Muscle layer of duodenum (tissue), 2 donors: ENCODE measurements at regions not wholly inside any gene's neighbourhood (a gene's known extent, or its start where the extent isn't known, plus 50 kb on each side); places are given as distances from the start of the nearest gene placed in this dataset.

Source experiments
- H3K27ac ChIP-seq: one replicate; pipeline ENCODE4 v1.7.0; 2013; ENCODE audit warnings: mild to moderate bottlenecking, low read length
- H3K27me3 ChIP-seq: one replicate; pipeline ENCODE4 v1.7.0; 2013; ENCODE audit warnings: low read depth, mild to moderate bottlenecking, control low read depth, low read length
- H3K36me3 ChIP-seq, 2 donors: one replicate each; pipeline ENCODE4 v1.7.0; 2013; ENCODE audit warnings: low read length in 2 of 2, control low read depth in 1 of 2, mild to moderate bottlenecking in 1 of 2; ENCODE audit not compliant: insufficient read depth in 2 of 2, control insufficient read depth in 1 of 2
- H3K4me1 ChIP-seq, 2 donors: one replicate each; pipeline ENCODE4 v1.7.0; 2013; ENCODE audit warnings: low read length in 2 of 2, mild to moderate bottlenecking in 2 of 2, control low read depth in 1 of 2, moderate library complexity in 1 of 2; ENCODE audit not compliant: insufficient read depth in 2 of 2, control insufficient read depth in 1 of 2
- H3K4me3 ChIP-seq, 2 donors: one replicate each; pipeline ENCODE4 v1.7.0; 2013; ENCODE audit warnings: low read length in 2 of 2, low read depth in 1 of 2, mild to moderate bottlenecking in 1 of 2
- H3K9me3 ChIP-seq, 2 donors: one replicate each; pipeline ENCODE4 v1.7.0; 2013; ENCODE audit warnings: low read length in 2 of 2, control low read depth in 1 of 2, mild to moderate bottlenecking in 1 of 2; ENCODE audit not compliant: control insufficient read depth in 1 of 2
- donor health status: healthy.

GRCh38 chr17:73969956-73970355, 233.5 kb upstream of the RPL38 start:
- Histone ChIP-seq H3K36me3 (no peaks in the 10 kb centered on the region), H3K27me3 (no peaks in the 10 kb centered on the region), H3K27ac (no peak overlapping the region), H3K4me1 (no peaks in the 10 kb centered on the region), H3K9me3 (peaks cover 0 to 3% of the 10 kb centered on the region in 2 donors), H3K4me3 (no peak overlapping the region)

GRCh38 chr17:73971127-73971526, 232.4 kb upstream of the RPL38 start:
- no peaks in the 10 kb centered on the region for H3K9me3 ChIP-seq
- H3K36me3 ChIP-seq: no peaks in the 10 kb centered on the region
- H3K27ac ChIP-seq: no peak overlapping the region
- H3K4me1 ChIP-seq: no peaks in the 10 kb centered on the region
- H3K4me3 ChIP-seq: no peak overlapping the region
- no peaks in the 10 kb centered on the region for H3K27me3 ChIP-seq

GRCh38 chr17:73972056-73972455, 231.4 kb upstream of the RPL38 start:
- H3K4me1 ChIP-seq: no peaks in the 10 kb centered on the region
- H3K9me3 ChIP-seq: no peaks in the 10 kb centered on the region
- H3K27me3 ChIP-seq: no peaks in the 10 kb centered on the region
- H3K27ac ChIP-seq: no peak overlapping the region
- H3K4me3 ChIP-seq: no peak overlapping the region
- no peaks in the 10 kb centered on the region for H3K36me3 ChIP-seq

- Histone ChIP-seq H3K4me1 (no peaks in the 10 kb centered on the region), H3K4me3 (no peak overlapping the region), H3K9me3 (no peaks in the 10 kb centered on the region), H3K27me3 (no peaks in the 10 kb centered on the region), H3K27ac (no peak overlapping the region), H3K36me3 (no peaks in the 10 kb centered on the region)
Observed at GRCh38 chr17:73972901-73973300, 230.6 kb upstream of the RPL38 start.

GRCh38 chr17:73973586-73974409, 229.7 kb upstream of the RPL38 start:
- Histone ChIP-seq H3K4me3 (no peak overlapping the region), H3K36me3 (no peaks in the 10 kb centered on the region), H3K4me1 (no peaks in the 10 kb centered on the region), H3K27me3 (no peaks in the 10 kb centered on the region), H3K27ac (no peak overlapping the region), H3K9me3 (no peaks in the 10 kb centered on the region)

DNA sequence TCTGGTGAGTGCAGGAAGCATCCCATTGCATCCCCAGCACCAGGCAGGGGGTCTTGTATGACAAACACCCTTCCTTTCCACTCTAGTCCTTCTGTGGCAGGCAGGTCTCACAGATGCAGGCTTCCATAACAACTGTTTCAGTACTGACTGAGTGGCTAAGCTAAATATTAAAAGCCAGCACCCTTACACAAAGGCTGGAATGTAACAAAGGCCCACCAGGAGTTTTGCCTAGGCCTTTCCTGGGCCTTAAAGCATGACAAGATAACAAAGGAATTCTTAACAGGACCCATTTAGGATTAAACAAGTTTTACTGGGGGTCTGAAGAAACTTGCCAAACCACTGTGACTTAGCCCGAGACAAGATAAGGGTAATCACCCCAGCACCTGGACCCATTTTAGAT, 228.9 kb upstream of the RPL38 start:
- Histone ChIP-seq H3K9me3 (no peaks in the 10 kb centered on the region), H3K4me1 (no peaks in the 10 kb centered on the region), H3K27me3 (no peaks in the 10 kb centered on the region), H3K4me3 (no peak overlapping the region), H3K27ac (no peak overlapping the region), H3K36me3 (no peaks in the 10 kb centered on the region)

GRCh38 chr17:73976147-73976546, 227.3 kb upstream of the RPL38 start:
- Histone ChIP-seq H3K4me3 (no peak overlapping the region), H3K27me3 (no peaks in the 10 kb centered on the region), H3K4me1 (no peaks in the 10 kb centered on the region), H3K27ac (no peak overlapping the region), H3K36me3 (no peaks in the 10 kb centered on the region), H3K9me3 (no peaks in the 10 kb centered on the region)

DNA sequence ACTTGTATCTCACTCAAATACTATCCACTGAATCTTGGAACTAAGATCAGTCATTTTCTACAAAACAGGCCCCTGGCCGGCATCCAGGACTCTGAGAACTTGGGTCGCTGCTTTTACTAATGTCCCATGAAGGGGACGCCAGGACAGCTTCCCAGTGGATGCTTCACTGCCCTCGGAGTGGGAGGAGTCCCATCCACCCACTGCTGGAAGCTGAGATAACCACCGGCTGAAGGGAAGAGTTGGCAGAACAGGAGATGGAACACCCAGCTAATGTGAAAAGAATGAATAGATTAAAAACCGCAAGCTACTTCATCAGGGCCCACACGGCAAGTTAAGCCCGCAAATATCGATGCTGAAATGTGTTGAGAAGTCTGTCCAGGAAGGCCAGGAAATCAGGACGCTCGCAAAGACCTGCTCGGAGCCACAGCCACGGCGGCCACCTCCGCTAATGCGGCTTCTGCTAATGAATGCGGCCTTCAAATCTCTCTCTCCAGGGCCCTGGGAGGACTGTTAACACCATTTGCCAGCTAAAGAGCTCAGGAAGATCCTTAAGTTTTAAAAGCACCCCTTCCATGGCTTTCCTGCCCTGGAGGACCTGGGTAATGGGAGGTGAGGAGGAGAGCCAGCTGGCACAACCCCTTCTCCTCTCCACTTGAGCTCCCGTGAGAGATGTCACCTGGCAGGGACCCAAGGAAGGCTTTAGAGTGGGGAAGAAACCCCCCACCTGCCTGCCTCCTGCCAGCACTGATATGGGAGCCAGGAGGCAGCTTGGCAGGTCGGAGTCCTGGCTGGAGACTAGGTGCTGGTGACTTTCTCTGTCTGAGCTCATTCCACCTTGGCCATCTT, 226.6 kb upstream of the RPL38 start:
- H3K27me3 ChIP-seq: no peaks in the 10 kb centered on the region
- H3K36me3 ChIP-seq: no peaks in the 10 kb centered on the region
- no peaks in the 10 kb centered on the region for H3K9me3 ChIP-seq
- no peak overlapping the region for H3K4me3 ChIP-seq
- H3K4me1 ChIP-seq: no peaks in the 10 kb centered on the region
- H3K27ac ChIP-seq: no peak overlapping the region

GRCh38 chr17:73980517-73980916, 223.0 kb upstream of the RPL38 start:
- H3K9me3 ChIP-seq: no peaks in the 10 kb centered on the region
- H3K27me3 ChIP-seq: no peaks in the 10 kb centered on the region
- no peak overlapping the region for H3K4me3 ChIP-seq
- no peak overlapping the region for H3K27ac ChIP-seq
- no peaks in the 10 kb centered on the region for H3K36me3 ChIP-seq
- no peaks in the 10 kb centered on the region for H3K4me1 ChIP-seq

DNA sequence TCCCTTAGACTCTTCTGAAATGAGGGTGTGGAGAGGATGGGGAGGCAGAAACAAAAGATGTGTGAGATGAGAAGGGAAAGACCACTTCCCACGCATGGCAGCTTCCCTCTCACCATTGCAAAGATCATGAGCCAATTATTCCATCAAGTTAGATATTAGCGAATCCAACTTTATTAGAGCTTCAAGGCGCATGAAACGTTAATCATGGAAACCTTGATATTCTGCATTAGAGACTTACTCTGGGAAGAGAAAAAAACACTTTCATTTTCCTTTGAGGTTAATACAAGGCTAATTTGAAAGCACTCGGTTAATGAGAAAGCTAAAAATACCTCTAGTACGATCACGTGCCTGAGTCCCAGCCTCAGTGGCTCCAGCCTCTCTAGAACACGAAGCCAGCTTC, 220.6 kb upstream of the RPL38 start:
- no peaks in the 10 kb centered on the region for H3K4me1 ChIP-seq
- no peak overlapping the region for H3K4me3 ChIP-seq
- H3K9me3 ChIP-seq: no peaks in the 10 kb centered on the region
- H3K36me3 ChIP-seq: no peaks in the 10 kb centered on the region
- H3K27me3 ChIP-seq: no peaks in the 10 kb centered on the region
- no peak overlapping the region for H3K27ac ChIP-seq

DNA sequence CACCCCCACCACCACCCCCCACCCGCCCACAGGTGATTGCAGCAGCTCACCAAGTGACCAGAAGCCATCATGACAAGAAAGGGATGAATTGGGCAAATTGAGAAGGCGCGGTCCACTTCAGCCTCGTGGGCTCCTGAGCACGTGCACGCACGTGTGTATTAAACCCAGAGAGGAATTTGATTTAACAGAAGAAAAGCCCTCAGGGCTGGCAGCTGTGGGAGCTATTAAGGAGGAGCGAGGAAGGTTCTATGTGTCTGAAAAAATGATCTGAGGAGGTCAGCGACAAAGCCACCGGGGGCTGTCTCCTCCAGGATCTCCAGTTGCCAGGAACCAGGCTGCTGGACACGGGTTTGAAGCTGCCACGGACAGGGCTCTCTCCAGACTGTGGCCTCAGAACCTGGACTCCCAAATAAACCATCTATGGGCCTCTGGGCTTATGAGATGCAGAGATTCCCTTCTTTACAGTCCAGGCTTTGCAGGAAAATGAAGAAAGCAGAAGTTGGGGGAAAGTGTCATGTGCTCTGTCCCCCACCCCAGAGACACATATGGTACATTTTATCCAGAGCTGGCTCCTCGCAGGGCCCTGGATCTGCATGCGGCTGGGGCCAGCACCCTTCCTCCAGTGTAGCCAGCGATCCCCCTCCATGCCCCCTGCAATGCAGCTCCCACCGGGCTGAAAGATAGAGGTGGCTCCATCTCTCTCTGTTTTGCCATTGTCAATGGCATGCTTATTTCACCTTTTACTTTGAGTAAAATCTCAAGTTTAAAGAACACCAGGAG, 219.7 kb upstream of the RPL38 start:
- Histone ChIP-seq H3K4me3 (no peak overlapping the region), H3K4me1 (no peaks in the 10 kb centered on the region), H3K27me3 (no peaks in the 10 kb centered on the region), H3K9me3 (no peaks in the 10 kb centered on the region), H3K36me3 (no peaks in the 10 kb centered on the region), H3K27ac (no peak overlapping the region)
